Loucy (cell line): ENCODE measurements at regions not wholly inside any gene's neighbourhood (a gene's known extent, or its start where the extent isn't known, plus 50 kb on each side); places are given as distances from the start of the nearest gene placed in this dataset.

Experiments
- EZH2phosphoT487 ChIP-seq: fragments of 200-600 bp; IDR thresholded peaks from 2 replicates; pipeline ENCODE4 v1.6.1; 2018; ENCODE audit warnings: antibody characterized with exemption, mild to moderate bottlenecking, moderate library complexity, borderline replicate concordance
- TF ChIP-seq, protein P1 (sequence below): fragments of 200-600 bp; sonication (generic); conservative IDR thresholded peaks from 2 replicates; pipeline ENCODE4 v1.5.1; 2014; ENCODE audit warnings: mild to moderate bottlenecking, antibody characterized with exemption, low read length

GRCh38 chr9:119818726-119819435 lies 449.6 kb upstream of the BRINP1 start:
- TF ChIP-seq, protein P1, sequence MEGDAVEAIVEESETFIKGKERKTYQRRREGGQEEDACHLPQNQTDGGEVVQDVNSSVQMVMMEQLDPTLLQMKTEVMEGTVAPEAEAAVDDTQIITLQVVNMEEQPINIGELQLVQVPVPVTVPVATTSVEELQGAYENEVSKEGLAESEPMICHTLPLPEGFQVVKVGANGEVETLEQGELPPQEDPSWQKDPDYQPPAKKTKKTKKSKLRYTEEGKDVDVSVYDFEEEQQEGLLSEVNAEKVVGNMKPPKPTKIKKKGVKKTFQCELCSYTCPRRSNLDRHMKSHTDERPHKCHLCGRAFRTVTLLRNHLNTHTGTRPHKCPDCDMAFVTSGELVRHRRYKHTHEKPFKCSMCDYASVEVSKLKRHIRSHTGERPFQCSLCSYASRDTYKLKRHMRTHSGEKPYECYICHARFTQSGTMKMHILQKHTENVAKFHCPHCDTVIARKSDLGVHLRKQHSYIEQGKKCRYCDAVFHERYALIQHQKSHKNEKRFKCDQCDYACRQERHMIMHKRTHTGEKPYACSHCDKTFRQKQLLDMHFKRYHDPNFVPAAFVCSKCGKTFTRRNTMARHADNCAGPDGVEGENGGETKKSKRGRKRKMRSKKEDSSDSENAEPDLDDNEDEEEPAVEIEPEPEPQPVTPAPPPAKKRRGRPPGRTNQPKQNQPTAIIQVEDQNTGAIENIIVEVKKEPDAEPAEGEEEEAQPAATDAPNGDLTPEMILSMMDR = no peak
- no peak for TF ChIP-seq EZH2phosphoT487
